ENCODE measurements at regions not wholly inside any gene's neighbourhood (a gene's known extent, or its start where the extent isn't known, plus 50 kb on each side); places are given as distances from the start of the nearest gene placed in this dataset.

DNA sequence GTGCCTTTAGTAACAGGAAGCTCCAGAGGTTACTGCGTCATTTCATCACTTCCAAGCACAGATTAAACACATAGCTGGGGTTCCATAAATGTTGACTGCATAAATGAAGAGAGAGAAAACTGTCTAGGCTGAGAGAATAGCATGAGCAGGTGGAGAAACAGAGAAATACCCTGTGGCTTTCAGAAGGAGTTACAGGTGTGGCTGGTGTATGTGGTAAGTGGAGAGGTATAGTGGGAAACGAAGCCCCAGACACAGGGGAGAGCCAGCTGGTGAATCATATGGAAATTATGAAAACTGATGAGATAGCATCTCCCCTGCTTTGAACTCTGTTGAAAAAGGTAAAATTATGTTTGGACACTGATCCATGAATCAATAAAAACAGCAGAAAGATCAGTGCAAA lies 807.4 kb upstream of the POU3F3 start:
- no peak overlapping the region for H2BK120ac ChIP-seq (replicated peaks; ENCODE audit: low read depth, low read length)
- no peak overlapping the region for H3K14ac ChIP-seq (ENCODE audit: insufficient read length)
- H3K36me3 ChIP-seq (ENCODE audit: control insufficient read depth in 2 of 4, insufficient read depth in 4 of 4, low read length in 3 of 4): no peaks in the 10 kb centered on the region
- no peak for TF ChIP-seq MAFK (IDR thresholded peaks at IDR 0.05; ENCODE audit: low read depth, low read length)
- TF ChIP-seq, protein P1, sequence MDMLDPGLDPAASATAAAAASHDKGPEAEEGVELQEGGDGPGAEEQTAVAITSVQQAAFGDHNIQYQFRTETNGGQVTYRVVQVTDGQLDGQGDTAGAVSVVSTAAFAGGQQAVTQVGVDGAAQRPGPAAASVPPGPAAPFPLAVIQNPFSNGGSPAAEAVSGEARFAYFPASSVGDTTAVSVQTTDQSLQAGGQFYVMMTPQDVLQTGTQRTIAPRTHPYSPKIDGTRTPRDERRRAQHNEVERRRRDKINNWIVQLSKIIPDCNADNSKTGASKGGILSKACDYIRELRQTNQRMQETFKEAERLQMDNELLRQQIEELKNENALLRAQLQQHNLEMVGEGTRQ (IDR thresholded peaks at IDR 0.05; ENCODE audit: low read length): no peak
- H3K27ac ChIP-seq (ENCODE audit: low read depth, low read length): no peak overlapping the region
- no peaks in the 10 kb centered on the region for H3K27me3 ChIP-seq (replicated peaks in 1 of 4; ENCODE audit: control insufficient read depth in 3 of 4, extremely low read depth in 1 of 4, insufficient read depth in 3 of 4, low read length in 3 of 4)
- no peak overlapping the region for H2AK5ac ChIP-seq (ENCODE audit: low read depth, low read length)
- H4K91ac ChIP-seq (replicated peaks; ENCODE audit: insufficient read length, low read length): no peak overlapping the region
- no peaks in the 10 kb centered on the region; the same call in 1 of the 2 replicates for H3K23me2 ChIP-seq (ENCODE audit: low read depth, low read length)
- 92% methylated on average over 2 of the region's 2 CpGs; no CpG with 5 or more reads in 1 of the 2 experiments for WGBS, 2 experiments (ENCODE audit: extremely low coverage in 1 of 2, insufficient coverage in 1 of 2, insufficient read length in 1 of 2, insufficient replicate concordance in 2 of 2, low coverage in 1 of 2, low lambda C conversion rate in 2 of 2, missing lambda C conversion rate in 1 of 2)
- H2BK12ac ChIP-seq (ENCODE audit: low read depth, low read length): no peak overlapping the region
- H4K8ac ChIP-seq (ENCODE audit: extremely low read depth, insufficient read depth, low read length): no peak overlapping the region
- H3K79me1 ChIP-seq (ENCODE audit: low read depth, low read length): no peaks in the 10 kb centered on the region
- no peak overlapping the region for H2BK20ac ChIP-seq (ENCODE audit: low read length)
- no peak overlapping the region for H3K23ac ChIP-seq (ENCODE audit: insufficient read length)
- POLR2A ChIA-PET (ENCODE audit: partially characterized antibody): no interaction called here
- no peak overlapping the region for H3K56ac ChIP-seq (replicated peaks; ENCODE audit: insufficient read length, low read depth, low read length)
- CTCF ChIA-PET (ENCODE audit: partially characterized antibody): no interaction called here
- no peak for DNase-seq (ENCODE audit: low read depth in 1 of 2, low spot score in 2 of 2)
- no peak overlapping the region for H2BK5ac ChIP-seq (ENCODE audit: low read depth, low read length)
- H3K4me3 ChIP-seq (ENCODE audit: extremely low read depth in 1 of 4, insufficient read depth in 2 of 4, low read depth in 3 of 4, low read length in 4 of 4): no peak overlapping the region
- H3K4ac ChIP-seq (replicated peaks; ENCODE audit: insufficient read length, low read depth, low read length): no peak overlapping the region
- H2AFZ ChIP-seq (ENCODE audit: low read length): no peak overlapping the region
- no peaks in the 10 kb centered on the region for H4K20me1 ChIP-seq (replicated peaks in 1 of 2; ENCODE audit: control insufficient read depth in 1 of 2, insufficient read depth in 2 of 2, low read length in 2 of 2)
- no peak overlapping the region for H3K18ac ChIP-seq (ENCODE audit: extremely low read depth, low read length)
- no peak overlapping the region for H2BK15ac ChIP-seq (ENCODE audit: low read length)
- H3K9ac ChIP-seq (replicated peaks in 1 of 4; ENCODE audit: extremely low read depth in 1 of 4, low read depth in 3 of 4, low read length in 3 of 4): no peak overlapping the region
- no peaks in the 10 kb centered on the region for H3K9me3 ChIP-seq (ENCODE audit: insufficient read depth in 2 of 2, low read depth in 1 of 2, low read length in 1 of 2)
- no peaks in the 10 kb centered on the region for H3K4me1 ChIP-seq (replicated peaks in 1 of 4; ENCODE audit: control insufficient read depth in 3 of 4, insufficient read depth in 4 of 4, low read length in 3 of 4)
- H3K79me2 ChIP-seq (ENCODE audit: control insufficient read depth in 1 of 2, insufficient read depth in 2 of 2, low read length in 2 of 2): no peaks in the 10 kb centered on the region
- no peak overlapping the region for H4K5ac ChIP-seq (ENCODE audit: insufficient read length, low read depth, low read length)
- no peak for FAIRE-seq
- H3K4me2 ChIP-seq (ENCODE audit: insufficient read depth in 1 of 2, low read depth in 2 of 2, low read length in 2 of 2): no peak overlapping the region

All from H1 (cell line).